Islet precursor cell (in vitro differentiated cells): ENCODE measurements at regions not wholly inside any gene's neighbourhood (a gene's known extent, or its start where the extent isn't known, plus 50 kb on each side); places are given as distances from the start of the nearest gene placed in this dataset.

Source experiments
- DNase-seq: peaks from one replicate; pipeline ENCODE4 v3.0.0-alpha.2; 2018

DNA sequence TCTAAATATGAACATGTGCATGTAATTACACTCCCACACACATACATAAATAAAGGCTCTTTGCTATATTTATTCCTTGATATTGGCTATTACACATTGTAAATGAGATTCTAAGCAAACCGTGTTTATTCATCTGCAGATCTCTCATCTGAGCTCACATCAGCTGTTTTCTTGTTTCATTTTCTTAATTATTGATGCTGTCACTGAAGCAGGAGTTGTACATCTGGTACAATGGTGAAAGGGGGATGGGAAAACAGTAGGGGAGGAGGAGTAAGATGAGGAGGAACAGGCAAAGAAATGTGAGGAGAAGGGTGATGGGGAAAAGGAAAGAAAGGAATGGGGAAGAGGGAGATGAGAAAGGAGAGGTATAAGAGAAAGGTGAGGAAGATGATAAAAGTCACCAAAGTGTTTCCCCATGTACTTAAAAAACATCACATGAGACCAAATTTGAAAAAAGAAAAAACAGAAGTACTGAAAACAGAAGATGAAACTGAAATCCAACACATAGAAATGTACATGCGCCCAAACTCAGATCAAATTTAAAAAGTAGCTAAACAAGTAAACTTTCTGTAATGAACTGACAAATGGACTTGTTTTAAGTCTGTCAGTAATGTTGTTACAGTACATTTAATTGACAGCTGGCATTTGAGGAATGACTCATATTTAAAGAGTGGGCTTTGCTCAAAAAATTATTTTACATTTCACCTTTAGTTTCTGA is 472.2 kb downstream of the ARL4A start:
- DNase-seq: no peak

DNA sequence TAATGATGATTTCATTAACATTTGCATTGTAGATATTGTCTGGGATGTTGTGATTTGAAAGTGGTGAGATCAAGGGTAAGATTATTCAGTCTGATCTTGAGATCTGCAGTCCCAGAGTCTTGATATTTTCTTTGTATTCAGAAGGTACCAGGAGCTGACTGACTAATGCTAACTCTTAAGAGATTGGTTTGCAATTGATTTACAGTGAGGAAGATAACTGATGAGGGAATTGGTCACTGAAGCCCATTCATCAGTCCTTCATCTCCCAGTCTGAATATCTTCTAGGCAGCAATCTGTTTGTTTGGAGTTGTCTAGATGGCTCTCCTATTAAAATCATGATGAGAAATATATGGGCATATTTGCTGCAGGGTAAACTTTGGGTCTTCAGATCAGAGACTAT is 473.7 kb downstream of the ARL4A start:
- DNase-seq: no peak

DNA sequence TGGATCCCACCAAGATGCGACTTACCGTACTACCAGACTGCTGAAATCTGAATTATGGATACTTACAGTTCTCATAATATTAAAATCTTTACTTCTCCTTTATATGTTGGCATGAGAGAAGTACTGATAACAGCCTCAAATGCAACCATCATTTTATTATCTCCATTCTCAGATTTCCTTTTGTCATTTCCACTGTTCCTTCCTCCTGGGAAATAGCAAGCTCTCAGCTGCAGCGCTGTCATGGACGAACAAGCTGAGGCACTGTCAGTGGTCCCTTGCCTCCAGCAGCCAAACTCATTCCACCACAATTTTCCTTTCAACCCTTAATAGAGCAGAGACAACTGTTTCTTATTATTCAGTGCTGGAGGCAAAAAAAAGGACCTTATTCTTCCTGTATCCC is 478.4 kb downstream of the ARL4A start:
- DNase-seq: no peak

DNA sequence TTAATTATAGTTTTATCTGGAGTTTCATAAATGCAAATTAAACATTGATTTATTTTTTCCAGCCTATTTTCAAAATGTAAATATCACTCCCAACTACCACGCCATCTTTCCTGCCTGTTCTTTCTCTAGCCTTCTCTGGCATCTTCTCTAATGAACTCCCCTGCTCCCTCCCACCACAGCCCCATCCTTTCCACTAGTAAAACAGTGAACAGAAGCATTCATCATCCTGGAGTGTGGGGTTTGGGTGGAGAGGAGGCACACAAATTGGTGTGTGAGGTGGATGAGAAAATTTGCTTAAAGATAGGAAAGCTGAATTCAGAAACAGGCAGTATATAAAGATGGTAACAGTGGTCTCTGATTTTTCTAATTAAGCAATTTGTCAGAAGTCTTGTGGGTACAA is 479.4 kb downstream of the ARL4A start:
- no peak for DNase-seq

DNA sequence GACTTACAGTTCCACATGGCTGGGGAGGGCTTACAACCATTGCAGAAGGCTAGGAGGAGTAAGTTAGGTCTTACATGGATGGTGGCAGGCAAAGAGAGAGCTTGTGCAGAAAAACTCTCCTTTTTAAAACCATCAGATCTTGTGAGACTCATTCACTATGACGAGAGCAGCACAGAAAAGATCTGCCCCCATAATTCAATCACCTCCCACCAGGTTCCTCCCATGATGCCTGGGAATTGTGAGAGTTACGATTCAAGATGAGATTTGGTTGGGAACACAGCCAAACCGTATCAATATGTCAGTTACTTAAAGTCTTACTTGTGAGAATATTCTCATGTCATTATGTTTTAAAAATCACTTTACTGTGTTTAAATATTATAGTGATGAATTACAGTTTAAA is 481.9 kb downstream of the ARL4A start:
- DNase-seq: no peak

DNA sequence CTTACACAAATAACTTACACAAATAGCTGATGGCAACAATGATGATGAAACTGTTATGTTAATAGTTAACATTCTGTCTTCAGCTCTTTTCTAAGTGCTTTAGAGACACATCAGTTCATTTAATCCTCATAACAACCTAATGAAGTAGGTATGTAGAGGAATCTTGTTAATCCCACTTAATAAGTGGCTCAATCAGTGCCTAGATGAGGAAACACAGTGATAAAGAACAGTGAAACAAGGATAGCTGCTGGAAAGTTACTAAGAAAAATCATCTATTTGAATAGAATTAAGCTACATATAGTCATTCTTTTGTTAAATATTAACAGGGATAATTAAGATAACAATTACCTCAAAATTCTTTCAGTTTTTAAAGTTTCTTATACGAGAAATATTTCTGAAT is 487.6 kb downstream of the ARL4A start:
- no peak for DNase-seq

DNA sequence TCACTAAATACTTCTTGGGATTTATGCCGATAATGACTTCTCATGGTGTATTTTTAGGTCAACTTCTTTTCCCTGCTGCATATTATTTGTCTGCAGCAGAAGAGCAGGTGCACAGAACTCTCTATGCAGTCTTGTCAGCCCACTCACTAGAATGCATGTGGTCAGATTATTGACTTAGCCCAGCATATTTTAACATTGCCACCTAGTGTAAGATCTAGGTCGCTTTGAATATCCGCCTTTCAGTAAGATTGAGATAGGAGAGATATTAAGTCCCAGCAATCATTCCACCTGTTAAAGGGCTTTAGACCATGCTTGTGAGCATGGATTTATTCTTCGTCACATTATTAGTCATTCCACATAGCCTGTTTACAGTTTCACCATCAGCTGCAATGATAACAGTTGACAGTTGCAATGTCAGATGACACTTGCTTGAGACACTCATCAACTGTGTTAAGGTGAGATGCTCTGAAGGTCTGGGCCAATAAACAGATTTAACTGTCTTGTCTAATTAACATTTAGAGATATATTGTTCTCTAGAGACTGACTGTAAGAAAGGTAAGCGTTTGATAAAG is 491.7 kb downstream of the ARL4A start:
- DNase-seq: no peak

DNA sequence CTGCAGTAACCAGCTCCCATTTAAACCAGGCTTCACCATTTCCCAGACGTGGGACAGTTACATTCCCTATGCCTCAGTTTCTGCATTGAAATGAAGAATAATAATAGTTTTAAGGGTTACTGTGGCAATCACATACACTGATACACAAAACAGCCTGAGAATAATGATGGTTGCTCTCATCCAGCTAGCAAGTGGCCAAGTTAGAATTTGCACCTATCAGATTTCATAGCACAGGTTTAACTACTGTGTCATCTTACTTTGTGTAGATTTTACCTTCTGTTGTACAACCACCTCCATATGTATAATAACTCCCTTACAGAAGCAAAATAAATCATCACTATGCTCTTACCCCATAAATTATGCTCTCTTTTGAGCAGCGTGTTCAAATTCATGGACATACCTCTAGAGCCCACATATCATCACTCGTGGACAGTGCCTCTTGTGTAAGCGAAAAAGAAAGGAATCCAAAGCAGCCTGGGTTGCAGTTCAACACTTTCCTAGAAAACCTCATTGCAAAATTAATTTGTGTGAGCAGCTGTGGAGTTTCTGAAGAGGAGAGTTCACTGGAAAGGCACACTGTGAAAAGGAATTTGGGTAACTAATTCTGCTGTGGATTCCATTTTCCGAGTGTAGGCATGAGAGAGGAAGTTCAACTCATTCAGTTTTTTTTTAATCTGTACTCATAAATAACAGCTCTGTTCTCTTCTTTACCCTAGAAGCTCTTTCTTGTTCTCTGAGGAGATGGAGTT is 492.5 kb downstream of the ARL4A start:
- no peak for DNase-seq

DNA sequence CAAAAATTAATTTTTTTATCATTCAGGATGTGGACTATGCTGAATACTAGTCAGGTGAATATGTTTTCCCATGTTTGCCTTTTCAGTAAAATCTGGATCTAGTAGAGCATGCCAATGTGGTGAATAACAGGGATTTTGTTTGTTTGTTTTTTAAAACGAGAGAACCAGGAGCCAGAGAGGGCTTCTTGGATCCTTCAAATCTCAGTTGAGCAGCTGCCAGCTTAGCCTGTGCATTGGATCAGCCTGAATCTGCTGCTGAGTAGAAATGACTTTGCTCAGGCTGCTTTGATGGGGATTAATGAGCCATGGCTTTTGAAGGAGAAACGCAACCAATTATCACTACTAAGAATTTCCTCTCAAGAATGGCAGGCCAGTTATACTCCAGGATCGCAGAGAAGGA is 493.8 kb downstream of the ARL4A start:
- no peak for DNase-seq

DNA sequence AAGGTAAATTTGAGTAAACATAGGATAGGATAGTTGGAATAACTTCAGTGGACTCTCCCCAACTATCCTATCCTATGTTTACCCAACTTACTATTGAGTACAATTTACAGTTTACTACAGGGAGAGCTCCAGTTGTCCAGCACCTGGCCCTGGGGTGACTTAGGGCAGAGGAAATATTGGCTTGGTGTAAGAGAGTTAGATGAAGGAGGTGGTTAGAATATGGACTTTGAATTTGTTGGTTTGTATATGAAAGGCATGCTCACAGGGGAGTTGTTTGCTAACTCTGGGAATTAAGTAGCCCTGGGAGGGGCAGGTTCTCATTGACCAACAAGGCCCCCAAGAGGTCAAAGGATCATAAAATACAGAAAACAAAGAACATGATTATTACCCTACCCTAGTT is 497.7 kb downstream of the ARL4A start:
- DNase-seq: no peak

DNA sequence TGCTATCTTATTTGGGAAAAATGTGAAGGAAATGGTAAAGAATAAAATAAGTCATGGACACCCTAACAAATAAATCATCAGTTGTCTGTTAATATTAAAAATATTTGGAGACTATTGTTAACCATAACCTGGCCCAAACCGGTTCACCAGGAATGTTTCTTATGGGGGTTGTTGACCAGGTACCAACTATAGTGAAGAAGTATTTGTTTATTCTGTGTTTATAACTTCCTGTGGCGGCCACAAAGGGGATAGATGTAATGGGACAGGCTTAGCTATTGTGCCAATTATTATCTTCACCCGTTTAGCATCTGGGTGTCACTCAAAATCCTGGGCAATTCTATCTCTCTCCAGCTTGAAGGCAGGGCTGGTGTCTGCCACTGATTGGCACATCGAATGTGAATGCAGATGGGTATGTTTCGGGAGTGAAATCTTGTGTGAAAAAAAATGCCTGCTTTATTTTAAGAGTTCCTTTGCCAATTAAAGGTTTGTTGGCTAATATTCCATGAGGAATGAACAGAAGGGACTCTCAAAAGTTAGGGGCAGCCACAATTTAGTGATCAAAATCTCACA is 500.9 kb downstream of the ARL4A start:
- DNase-seq: no peak

DNA sequence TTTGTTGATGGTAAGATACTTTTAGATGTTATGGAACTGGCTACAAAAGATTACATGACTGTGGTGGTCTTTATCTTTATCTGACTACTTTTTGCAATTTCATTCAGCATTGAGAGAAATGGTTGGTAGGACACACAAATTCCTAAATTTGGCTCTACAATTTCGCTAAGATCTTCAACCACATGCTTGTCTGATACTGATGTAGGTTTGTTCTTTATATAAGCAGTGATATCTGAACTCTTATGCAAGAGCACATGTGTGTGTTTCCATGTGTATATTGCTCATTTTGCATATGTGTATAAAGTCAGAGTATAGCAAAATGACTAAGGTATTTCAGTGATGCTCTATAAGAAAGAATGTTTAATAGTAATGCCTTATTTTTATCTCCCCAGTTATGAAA is 501.5 kb downstream of the ARL4A start:
- DNase-seq: no peak

DNA sequence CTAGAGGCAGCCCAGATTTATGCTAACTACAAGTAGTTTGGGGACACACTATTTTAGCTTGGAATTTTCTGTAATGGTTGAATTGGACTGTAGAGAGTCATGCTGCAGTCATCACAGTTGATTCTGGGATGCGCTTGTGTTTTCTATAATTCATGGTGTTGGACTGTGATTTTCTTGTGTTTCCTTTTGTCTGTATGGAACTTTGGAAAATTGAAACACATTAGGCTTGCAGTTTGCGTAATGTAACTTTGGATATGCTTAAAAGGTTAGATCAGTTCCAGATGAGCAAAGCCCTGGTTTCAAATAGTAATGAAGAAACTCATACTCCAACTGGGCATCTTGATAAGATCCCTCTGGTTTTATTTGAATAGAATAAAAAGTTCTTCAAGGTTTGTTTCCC is 502.2 kb downstream of the ARL4A start:
- no peak for DNase-seq

DNA sequence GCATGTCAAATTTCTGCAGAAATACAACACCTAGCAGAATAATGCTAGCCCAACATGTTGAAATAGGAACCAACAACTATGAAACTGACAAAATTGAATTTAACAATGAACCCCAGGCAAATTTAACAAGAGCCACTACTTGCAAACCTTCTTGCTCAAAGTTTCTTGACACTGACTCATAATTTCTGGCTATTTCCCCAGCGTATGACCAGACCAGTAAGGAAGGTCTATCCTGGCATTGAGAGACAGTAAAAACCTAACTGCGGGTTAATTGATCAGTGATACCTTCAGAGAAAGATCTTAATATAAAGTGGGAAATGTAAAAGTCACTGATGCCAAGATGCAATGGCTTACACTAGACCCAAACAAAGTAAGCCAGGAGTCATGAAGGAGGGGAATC is 510.1 kb downstream of the ARL4A start:
- DNase-seq: no peak

DNA sequence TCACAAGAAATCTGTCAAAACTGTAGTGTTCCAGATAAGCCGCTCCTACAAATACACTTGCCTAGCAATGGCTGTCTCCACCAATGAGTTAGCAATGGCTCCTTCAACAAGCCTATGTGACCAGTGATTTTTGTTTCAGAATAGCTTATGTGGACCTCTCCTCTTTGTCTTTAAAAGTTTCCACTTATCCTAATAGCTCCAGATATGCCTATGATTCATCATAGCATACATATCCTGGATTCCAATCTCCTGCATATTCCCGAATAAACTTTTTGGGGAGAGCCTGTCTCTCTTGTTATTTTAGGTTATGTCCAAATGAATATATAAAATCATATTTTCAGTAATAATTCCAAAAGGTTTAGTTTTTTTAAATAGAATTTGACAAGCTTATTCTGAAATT is 510.6 kb downstream of the ARL4A start:
- DNase-seq: no peak

DNA sequence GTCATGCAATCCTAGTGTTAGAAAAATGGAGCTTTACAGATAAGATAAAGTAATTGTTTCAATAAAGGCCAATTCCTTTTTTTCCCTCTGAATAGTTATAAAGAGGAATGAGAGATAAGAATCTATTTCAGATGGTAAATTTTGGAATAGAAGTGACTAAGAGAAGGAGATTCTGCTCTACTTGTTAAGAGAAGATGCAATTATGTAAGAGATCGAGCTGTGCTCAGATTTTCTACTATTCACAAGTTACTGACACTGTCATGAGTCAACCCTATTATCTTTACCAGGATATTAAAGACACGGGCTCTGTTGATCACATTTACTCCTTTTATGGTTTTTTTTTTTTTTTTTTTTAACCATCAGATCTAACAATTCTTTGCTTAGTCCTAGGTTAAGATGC is 511.3 kb downstream of the ARL4A start:
- DNase-seq: no peak

DNA sequence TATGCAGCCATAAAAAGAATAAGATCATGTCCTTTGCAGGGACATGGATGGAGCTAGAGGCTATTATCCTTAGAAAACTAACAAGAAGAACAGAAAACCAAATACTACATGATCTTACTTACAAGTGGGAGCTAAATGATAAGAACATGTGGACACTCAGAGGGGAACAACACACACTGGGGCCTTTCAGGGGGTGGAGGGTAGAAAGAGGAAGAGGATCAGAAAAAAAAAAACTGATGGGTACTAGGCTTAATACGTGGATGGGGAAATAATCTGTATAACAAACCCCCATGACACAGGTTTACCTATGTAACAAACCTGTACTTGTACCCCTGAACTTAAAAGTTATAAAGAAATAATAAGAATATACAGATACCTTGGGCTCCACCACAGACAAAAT is 514.2 kb downstream of the ARL4A start:
- no peak for DNase-seq

DNA sequence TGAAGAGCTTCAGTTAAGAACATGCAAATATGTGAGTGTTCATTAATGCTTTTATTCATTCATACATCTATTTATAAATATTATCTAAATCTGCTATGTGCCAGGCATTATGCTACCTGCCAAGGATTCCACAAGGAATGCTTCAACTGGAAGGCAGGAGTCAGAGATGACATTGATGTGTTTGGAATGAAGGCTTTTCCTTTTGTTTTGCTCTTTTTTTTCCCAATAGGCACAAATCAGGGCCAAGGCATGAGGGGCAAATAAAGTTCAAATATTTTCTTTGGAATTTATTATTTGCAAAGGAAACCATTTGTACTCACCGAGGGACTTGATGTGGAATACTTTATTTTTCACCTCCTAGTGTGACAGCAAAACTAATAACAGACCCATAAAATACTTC is 530.3 kb downstream of the ARL4A start:
- DNase-seq: no peak

DNA sequence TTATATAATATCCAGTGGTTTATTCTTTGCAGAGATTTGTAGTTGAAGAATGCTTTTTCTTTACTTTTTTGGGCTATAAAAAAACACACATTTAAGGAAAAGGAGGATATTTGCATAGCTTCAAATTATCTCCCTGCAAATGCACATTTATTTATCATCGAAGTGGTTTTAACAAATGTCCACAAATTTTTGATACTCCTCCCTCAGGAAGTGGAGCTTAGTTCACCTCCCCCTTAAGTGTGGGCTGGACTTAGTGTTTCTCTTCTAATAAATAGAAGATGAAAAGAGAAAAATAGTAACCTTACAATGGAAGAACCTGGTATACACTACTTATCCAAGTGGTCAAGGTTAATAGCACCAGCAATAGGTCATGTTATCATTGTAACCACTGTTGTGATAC is 537.6 kb downstream of the ARL4A start:
- no peak for DNase-seq

DNA sequence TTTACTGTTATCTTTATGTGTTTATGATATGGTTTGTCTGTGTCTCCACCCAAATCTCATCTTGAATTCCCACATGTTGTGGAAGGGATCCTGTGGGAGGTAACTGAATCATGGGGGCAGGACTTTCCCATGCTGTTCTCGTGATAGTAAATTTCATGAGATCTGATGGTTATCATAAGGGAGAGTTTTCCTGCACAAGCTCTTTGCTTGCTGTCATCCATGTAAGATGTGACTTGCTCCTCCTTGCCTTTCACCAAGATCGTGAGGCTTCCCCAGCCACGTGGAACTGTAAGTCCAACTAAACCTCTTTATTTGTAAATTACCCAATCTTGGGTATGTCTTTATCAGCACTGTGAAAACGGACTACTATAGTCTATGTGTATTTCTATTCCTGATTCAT is 539.0 kb downstream of the ARL4A start:
- DNase-seq: no peak

DNA sequence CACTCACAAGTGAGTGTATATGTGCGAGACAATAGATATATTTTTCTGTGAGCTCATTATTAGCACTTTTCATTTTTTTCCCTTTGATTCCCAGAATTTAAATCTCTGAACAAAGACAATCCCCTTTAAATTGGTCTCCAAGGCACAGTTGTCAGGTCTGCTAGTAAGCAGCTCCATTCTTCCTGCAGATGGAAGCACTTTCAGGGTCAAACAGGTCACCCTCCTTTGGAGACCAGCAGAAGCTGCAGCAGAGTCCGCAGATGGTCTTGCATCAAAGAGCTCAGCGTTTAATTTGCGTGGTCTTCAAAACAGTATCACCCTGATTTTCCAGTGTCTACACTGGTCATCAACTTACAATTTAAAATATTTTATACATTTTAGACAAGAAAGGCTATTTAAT is 543.8 kb downstream of the ARL4A start:
- DNase-seq: no peak

DNA sequence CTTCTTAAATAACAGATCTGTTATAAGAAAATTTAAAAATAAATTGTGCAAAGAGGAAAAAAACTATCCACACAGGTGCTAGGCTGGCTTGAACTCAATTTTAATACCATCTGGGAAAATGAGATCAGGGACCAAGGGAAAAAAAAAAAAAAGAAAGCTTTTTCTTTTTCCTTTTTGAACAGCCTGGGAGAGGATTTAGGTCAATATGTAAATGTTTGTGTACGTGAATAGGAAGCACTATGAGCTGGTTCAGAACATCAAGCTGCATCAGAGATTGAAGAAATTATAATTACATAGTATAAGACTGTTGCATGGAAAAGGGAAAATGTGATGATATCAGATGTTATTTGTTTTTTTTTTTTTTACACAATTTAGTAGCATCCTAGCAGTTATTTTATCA is 548.0 kb downstream of the ARL4A start:
- DNase-seq: no peak

DNA sequence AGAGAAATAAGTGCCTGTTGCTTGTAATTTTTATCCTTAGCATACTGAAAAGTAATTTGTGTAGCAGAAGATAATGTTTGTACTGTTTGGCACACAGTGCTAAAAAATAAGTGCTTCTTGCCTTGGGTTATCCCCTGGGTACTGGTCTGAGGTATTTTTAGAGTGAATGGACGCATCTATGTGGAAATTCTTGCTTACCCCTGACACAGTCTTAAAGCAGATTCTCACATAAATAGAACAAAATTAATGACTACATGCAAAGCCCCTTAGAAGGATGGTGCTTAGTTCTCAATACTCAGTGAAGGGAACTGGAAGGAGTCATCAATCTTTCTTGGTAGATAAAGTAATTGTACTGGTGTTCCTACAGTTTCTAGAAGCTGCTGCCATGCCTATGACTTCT is 548.6 kb downstream of the ARL4A start:
- no peak for DNase-seq

DNA sequence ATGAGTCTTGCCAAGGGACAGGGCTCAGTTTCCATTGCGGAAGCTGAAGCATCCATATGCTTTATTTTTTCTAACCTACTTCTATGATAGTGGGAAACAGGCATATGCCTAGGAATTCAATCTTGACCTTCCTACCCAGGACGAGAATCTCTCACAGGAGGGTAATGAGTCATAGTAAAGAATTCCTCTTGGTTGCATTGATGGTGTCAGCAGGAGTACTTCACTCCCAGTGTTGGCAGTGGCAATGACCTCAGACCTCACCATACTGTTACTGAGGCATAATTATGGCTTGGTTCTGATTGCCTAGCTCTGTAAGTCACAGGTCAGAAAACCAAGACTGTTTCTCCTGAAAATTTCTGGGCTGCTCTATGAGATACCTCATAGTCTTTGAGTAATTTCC is 552.9 kb downstream of the ARL4A start:
- peak; percentile 79 for DNase-seq
